ENCODE measurements at regions not wholly inside any gene's neighbourhood (a gene's known extent, or its start where the extent isn't known, plus 50 kb on each side); places are given as distances from the start of the nearest gene placed in this dataset.

GRCh38 chr10:35921866-35922350 is 279.8 kb upstream of the FZD8 start:
- Histone ChIP-seq H3K36me3 (ENCODE audit: control insufficient read depth in 2 of 2, insufficient read depth in 2 of 2, low read length in 2 of 2) (no peaks in the 10 kb centered on the region), H3K9me3 (ENCODE audit: control insufficient read depth in 2 of 2, low read length in 2 of 2) (no peaks in the 10 kb centered on the region), H3K4me3 (ENCODE audit: low read length in 2 of 2) (no peak overlapping the region), H3K27me3 (ENCODE audit: control insufficient read depth in 2 of 2, insufficient read depth in 2 of 2, low read length in 2 of 2) (no peaks in the 10 kb centered on the region), H3K4me1 (ENCODE audit: control insufficient read depth in 2 of 2, insufficient read depth in 2 of 2, low read length in 2 of 2) (no peaks in the 10 kb centered on the region), H3K27ac (ENCODE audit: low read depth in 2 of 2, low read length in 2 of 2) (no peak overlapping the region), H3K9ac (ENCODE audit: low read depth in 1 of 2, low read length in 2 of 2) (no peak overlapping the region)

- H3K4me3 ChIP-seq (ENCODE audit: low read length in 2 of 2), result no peak overlapping the region
- H3K27me3 ChIP-seq (ENCODE audit: control insufficient read depth in 2 of 2, insufficient read depth in 2 of 2, low read length in 2 of 2), result no peaks in the 10 kb centered on the region
- H3K9me3 ChIP-seq (ENCODE audit: control insufficient read depth in 2 of 2, low read length in 2 of 2), result no peaks in the 10 kb centered on the region
- H3K36me3 ChIP-seq (ENCODE audit: control insufficient read depth in 2 of 2, insufficient read depth in 2 of 2, low read length in 2 of 2), result no peaks in the 10 kb centered on the region
- no peaks in the 10 kb centered on the region for H3K4me1 ChIP-seq (ENCODE audit: control insufficient read depth in 2 of 2, insufficient read depth in 2 of 2, low read length in 2 of 2)
- no peak overlapping the region for H3K9ac ChIP-seq (ENCODE audit: low read depth in 1 of 2, low read length in 2 of 2)
- H3K27ac ChIP-seq (ENCODE audit: low read depth in 2 of 2, low read length in 2 of 2), result no peak overlapping the region
Measured at GRCh38 chr10:35916791-35917190, 274.7 kb upstream of the FZD8 start.

DNA sequence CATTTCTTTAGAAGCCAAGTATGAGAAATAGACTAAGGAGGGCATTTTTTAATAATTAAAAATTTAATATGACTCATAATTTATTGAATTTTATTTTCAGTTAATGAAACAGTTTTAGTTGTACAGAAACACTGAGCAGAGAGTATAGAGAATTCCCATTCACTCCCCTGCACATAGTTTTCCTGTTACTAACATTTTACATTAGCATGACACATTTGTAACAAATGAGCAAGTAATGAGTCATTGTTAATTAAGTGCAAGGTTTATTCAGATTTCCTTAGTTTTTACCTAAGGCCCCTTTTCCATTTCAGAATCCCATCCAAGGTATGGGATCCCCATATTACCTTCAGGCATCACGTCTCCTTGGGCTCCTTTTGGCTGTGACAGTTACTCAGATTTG is 271.5 kb upstream of the FZD8 start:
- Histone ChIP-seq H3K4me3 (ENCODE audit: low read length in 2 of 2) (no peak overlapping the region), H3K4me1 (ENCODE audit: control insufficient read depth in 2 of 2, insufficient read depth in 2 of 2, low read length in 2 of 2) (no peaks in the 10 kb centered on the region), H3K9me3 (ENCODE audit: control insufficient read depth in 2 of 2, low read length in 2 of 2) (no peaks in the 10 kb centered on the region), H3K27ac (ENCODE audit: low read depth in 2 of 2, low read length in 2 of 2) (no peak overlapping the region), H3K9ac (ENCODE audit: low read depth in 1 of 2, low read length in 2 of 2) (no peak overlapping the region), H3K27me3 (ENCODE audit: control insufficient read depth in 2 of 2, insufficient read depth in 2 of 2, low read length in 2 of 2) (no peaks in the 10 kb centered on the region), H3K36me3 (ENCODE audit: control insufficient read depth in 2 of 2, insufficient read depth in 2 of 2, low read length in 2 of 2) (no peaks in the 10 kb centered on the region)

- Histone ChIP-seq H3K9ac (ENCODE audit: low read depth in 1 of 2, low read length in 2 of 2) (no peak overlapping the region), H3K9me3 (ENCODE audit: control insufficient read depth in 2 of 2, low read length in 2 of 2) (no peaks in the 10 kb centered on the region), H3K27ac (ENCODE audit: low read depth in 2 of 2, low read length in 2 of 2) (no peak overlapping the region), H3K36me3 (ENCODE audit: control insufficient read depth in 2 of 2, insufficient read depth in 2 of 2, low read length in 2 of 2) (no peaks in the 10 kb centered on the region), H3K4me1 (ENCODE audit: control insufficient read depth in 2 of 2, insufficient read depth in 2 of 2, low read length in 2 of 2) (no peaks in the 10 kb centered on the region), H3K4me3 (ENCODE audit: low read length in 2 of 2) (no peak overlapping the region), H3K27me3 (ENCODE audit: control insufficient read depth in 2 of 2, insufficient read depth in 2 of 2, low read length in 2 of 2) (no peaks in the 10 kb centered on the region)
Measured at GRCh38 chr10:35912615-35913569, 270.8 kb upstream of the FZD8 start.

GRCh38 chr10:35911954-35912353 is 269.9 kb upstream of the FZD8 start:
- Histone ChIP-seq H3K4me3 (ENCODE audit: low read length in 2 of 2) (no peak overlapping the region), H3K4me1 (ENCODE audit: control insufficient read depth in 2 of 2, insufficient read depth in 2 of 2, low read length in 2 of 2) (no peaks in the 10 kb centered on the region), H3K36me3 (ENCODE audit: control insufficient read depth in 2 of 2, insufficient read depth in 2 of 2, low read length in 2 of 2) (no peaks in the 10 kb centered on the region), H3K27me3 (ENCODE audit: control insufficient read depth in 2 of 2, insufficient read depth in 2 of 2, low read length in 2 of 2) (no peaks in the 10 kb centered on the region), H3K9me3 (ENCODE audit: control insufficient read depth in 2 of 2, low read length in 2 of 2) (no peaks in the 10 kb centered on the region), H3K27ac (ENCODE audit: low read depth in 2 of 2, low read length in 2 of 2) (no peak overlapping the region), H3K9ac (ENCODE audit: low read depth in 1 of 2, low read length in 2 of 2) (no peak overlapping the region)

- Histone ChIP-seq H3K27me3 (ENCODE audit: control insufficient read depth in 2 of 2, insufficient read depth in 2 of 2, low read length in 2 of 2) (no peaks in the 10 kb centered on the region), H3K27ac (ENCODE audit: low read depth in 2 of 2, low read length in 2 of 2) (no peak overlapping the region), H3K4me1 (ENCODE audit: control insufficient read depth in 2 of 2, insufficient read depth in 2 of 2, low read length in 2 of 2) (no peaks in the 10 kb centered on the region), H3K36me3 (ENCODE audit: control insufficient read depth in 2 of 2, insufficient read depth in 2 of 2, low read length in 2 of 2) (no peaks in the 10 kb centered on the region), H3K9me3 (ENCODE audit: control insufficient read depth in 2 of 2, low read length in 2 of 2) (no peaks in the 10 kb centered on the region), H3K9ac (ENCODE audit: low read depth in 1 of 2, low read length in 2 of 2) (no peak overlapping the region), H3K4me3 (ENCODE audit: low read length in 2 of 2) (no peak overlapping the region)
Measured at GRCh38 chr10:35911233-35911632, 269.1 kb upstream of the FZD8 start.

DNA sequence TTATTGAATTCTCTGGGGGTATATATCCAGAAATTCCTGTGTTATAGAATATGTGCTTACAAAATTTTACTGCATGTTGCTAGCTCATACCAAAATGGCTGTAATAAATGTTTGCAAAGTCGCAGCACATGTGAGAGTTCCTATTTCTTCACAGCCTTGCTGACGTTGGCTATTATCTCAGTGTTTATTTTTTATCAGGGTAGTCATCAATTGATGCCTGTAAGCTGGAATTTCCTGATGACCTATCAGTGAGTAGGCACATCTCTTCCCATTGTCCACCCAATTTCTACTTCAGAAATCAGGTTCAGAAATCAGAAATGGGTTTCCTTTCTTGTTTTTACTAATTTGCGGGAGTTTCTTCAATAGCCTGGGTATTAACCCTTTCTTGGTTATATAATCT is 268.1 kb upstream of the FZD8 start:
- Histone ChIP-seq H3K27ac (ENCODE audit: low read depth in 2 of 2, low read length in 2 of 2) (no peak overlapping the region), H3K27me3 (ENCODE audit: control insufficient read depth in 2 of 2, insufficient read depth in 2 of 2, low read length in 2 of 2) (no peaks in the 10 kb centered on the region), H3K9ac (ENCODE audit: low read depth in 1 of 2, low read length in 2 of 2) (no peak overlapping the region), H3K4me3 (ENCODE audit: low read length in 2 of 2) (no peak overlapping the region), H3K36me3 (ENCODE audit: control insufficient read depth in 2 of 2, insufficient read depth in 2 of 2, low read length in 2 of 2) (no peaks in the 10 kb centered on the region), H3K4me1 (ENCODE audit: control insufficient read depth in 2 of 2, insufficient read depth in 2 of 2, low read length in 2 of 2) (no peaks in the 10 kb centered on the region), H3K9me3 (ENCODE audit: control insufficient read depth in 2 of 2, low read length in 2 of 2) (no peaks in the 10 kb centered on the region)

DNA sequence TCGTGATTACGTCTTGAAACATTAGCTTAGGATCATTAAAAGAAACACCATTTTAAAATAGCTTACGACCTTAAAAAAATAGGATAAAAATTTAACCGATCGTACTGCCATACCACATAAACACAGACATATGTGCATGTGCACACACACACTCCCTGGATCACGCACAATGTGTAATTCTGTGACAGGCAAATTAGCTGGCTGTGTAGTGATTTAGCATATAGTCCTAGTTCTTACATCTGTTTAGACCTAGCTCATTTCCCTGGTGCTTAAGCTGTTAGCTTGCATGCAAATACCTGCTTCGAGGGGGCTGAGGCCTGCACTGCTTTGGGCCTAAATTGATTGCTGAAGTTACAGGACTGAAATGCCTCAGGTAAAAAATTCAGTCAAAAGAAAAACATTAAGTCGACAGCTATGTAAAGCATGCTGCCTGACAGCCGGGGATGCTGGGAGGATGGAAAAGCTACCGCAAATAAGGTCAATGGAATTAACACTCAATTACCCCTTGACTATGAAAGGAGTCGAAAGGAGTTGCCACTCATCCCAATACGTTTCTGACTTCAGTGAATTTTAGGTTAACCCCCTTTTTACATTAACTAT is 267.1 kb upstream of the FZD8 start:
- no peak overlapping the region for H3K4me3 ChIP-seq (ENCODE audit: low read length in 2 of 2)
- H3K9me3 ChIP-seq (ENCODE audit: control insufficient read depth in 2 of 2, low read length in 2 of 2), result no peaks in the 10 kb centered on the region
- H3K9ac ChIP-seq (ENCODE audit: low read depth in 1 of 2, low read length in 2 of 2), result no peak overlapping the region
- H3K4me1 ChIP-seq (ENCODE audit: control insufficient read depth in 2 of 2, insufficient read depth in 2 of 2, low read length in 2 of 2), result no peaks in the 10 kb centered on the region
- no peak overlapping the region for H3K27ac ChIP-seq (ENCODE audit: low read depth in 2 of 2, low read length in 2 of 2)
- no peaks in the 10 kb centered on the region for H3K36me3 ChIP-seq (ENCODE audit: control insufficient read depth in 2 of 2, insufficient read depth in 2 of 2, low read length in 2 of 2)
- no peaks in the 10 kb centered on the region for H3K27me3 ChIP-seq (ENCODE audit: control insufficient read depth in 2 of 2, insufficient read depth in 2 of 2, low read length in 2 of 2)

DNA sequence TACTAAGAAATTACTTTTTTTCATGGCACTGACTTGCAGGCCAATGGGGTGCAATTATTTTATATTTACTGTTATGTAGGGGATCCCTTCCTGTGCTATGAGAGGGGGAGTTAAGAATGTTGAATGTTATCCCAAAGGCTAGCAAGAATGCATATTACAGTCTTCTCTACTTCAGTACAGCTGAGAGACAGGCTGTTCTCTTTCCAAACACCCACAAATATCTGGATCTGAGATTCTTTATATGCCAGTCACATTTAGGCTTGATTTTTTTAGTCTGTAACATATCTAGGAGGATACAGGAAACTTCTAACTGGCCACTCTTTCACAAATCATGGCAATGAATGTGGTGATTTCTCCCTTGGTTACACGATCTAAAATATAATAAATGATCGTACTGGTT is 266.4 kb upstream of the FZD8 start:
- H3K27ac ChIP-seq (ENCODE audit: low read depth in 2 of 2, low read length in 2 of 2), result no peak overlapping the region
- H3K9ac ChIP-seq (ENCODE audit: low read depth in 1 of 2, low read length in 2 of 2), result no peak overlapping the region
- no peaks in the 10 kb centered on the region for H3K9me3 ChIP-seq (ENCODE audit: control insufficient read depth in 2 of 2, low read length in 2 of 2)
- H3K27me3 ChIP-seq (ENCODE audit: control insufficient read depth in 2 of 2, insufficient read depth in 2 of 2, low read length in 2 of 2), result no peaks in the 10 kb centered on the region
- no peak overlapping the region for H3K4me3 ChIP-seq (ENCODE audit: low read length in 2 of 2)
- H3K36me3 ChIP-seq (ENCODE audit: control insufficient read depth in 2 of 2, insufficient read depth in 2 of 2, low read length in 2 of 2), result no peaks in the 10 kb centered on the region
- H3K4me1 ChIP-seq (ENCODE audit: control insufficient read depth in 2 of 2, insufficient read depth in 2 of 2, low read length in 2 of 2), result no peaks in the 10 kb centered on the region

- no peak overlapping the region for H3K4me3 ChIP-seq (ENCODE audit: low read length in 2 of 2)
- H3K9ac ChIP-seq (ENCODE audit: low read depth in 1 of 2, low read length in 2 of 2), result no peak overlapping the region
- H3K27ac ChIP-seq (ENCODE audit: low read depth in 2 of 2, low read length in 2 of 2), result no peak overlapping the region
- H3K4me1 ChIP-seq (ENCODE audit: control insufficient read depth in 2 of 2, insufficient read depth in 2 of 2, low read length in 2 of 2), result no peaks in the 10 kb centered on the region
- H3K36me3 ChIP-seq (ENCODE audit: control insufficient read depth in 2 of 2, insufficient read depth in 2 of 2, low read length in 2 of 2), result no peaks in the 10 kb centered on the region
- H3K27me3 ChIP-seq (ENCODE audit: control insufficient read depth in 2 of 2, insufficient read depth in 2 of 2, low read length in 2 of 2), result no peaks in the 10 kb centered on the region
- no peaks in the 10 kb centered on the region for H3K9me3 ChIP-seq (ENCODE audit: control insufficient read depth in 2 of 2, low read length in 2 of 2)
Measured at GRCh38 chr10:35907548-35907947, 265.5 kb upstream of the FZD8 start.
